Endodermal cell (in vitro differentiated cells): ENCODE measurements at regions not wholly inside any gene's neighbourhood (a gene's known extent, or its start where the extent isn't known, plus 50 kb on each side); places are given as distances from the start of the nearest gene placed in this dataset.
A peak's percentile ranks its signal among the peaks of the same experiment; 100 is the strongest.

Source experiments
- DNase-seq: peaks from one replicate; pipeline ENCODE4 v3.0.0-alpha.2; 2017
- H3K27ac ChIP-seq: 2 replicates; pipeline ENCODE4 v1.5.1; 2013; ENCODE audit warnings: mild to moderate bottlenecking, low read depth, low read length, moderate library complexity
- H3K27me3 ChIP-seq: 2 replicates; pipeline ENCODE4 v1.6.1; 2013; ENCODE audit warnings: mild to moderate bottlenecking, low read length, moderate library complexity; ENCODE audit not compliant: insufficient read depth, control insufficient read depth, poor library complexity, severe bottlenecking
- H3K36me3 ChIP-seq: 2 replicates; pipeline ENCODE4 v1.7.0; 2013; ENCODE audit warnings: mild to moderate bottlenecking, low read length, moderate library complexity; ENCODE audit not compliant: control insufficient read depth, insufficient read depth
- H3K4me1 ChIP-seq: one replicate; pipeline ENCODE4 v1.7.0; 2013; ENCODE audit warnings: low read length; ENCODE audit not compliant: control insufficient read depth, insufficient read depth
- H3K4me3 ChIP-seq: 2 replicates; pipeline ENCODE4 v1.5.1; 2013; ENCODE audit warnings: mild to moderate bottlenecking, low read length, moderate library complexity
- H3K9ac ChIP-seq: 2 replicates; pipeline ENCODE4 v1.6.1; 2013; ENCODE audit warnings: mild to moderate bottlenecking, low read length, moderate library complexity; ENCODE audit not compliant: poor library complexity, severe bottlenecking; ENCODE audit errors: extremely low read depth
- H3K9me3 ChIP-seq: 2 replicates; pipeline ENCODE4 v1.6.1; 2013; ENCODE audit warnings: mild to moderate bottlenecking, low read length, moderate library complexity; ENCODE audit not compliant: control insufficient read depth
- H3K27ac Mint-ChIP-seq: 2 replicates; pipeline ENCODE4 v1.8.0; 2020; ENCODE audit warnings: mixed read lengths
- H3K27me3 Mint-ChIP-seq: 2 replicates; pipeline ENCODE4 v1.8.0; 2021; ENCODE audit warnings: mild to moderate bottlenecking, mixed read lengths; ENCODE audit not compliant: insufficient read depth
- H3K36me3 Mint-ChIP-seq: 2 replicates; pipeline ENCODE4 v1.8.0; 2020; ENCODE audit warnings: low read depth, mixed read lengths
- H3K4me1 Mint-ChIP-seq: 2 replicates; pipeline ENCODE4 v1.8.0; 2020; ENCODE audit warnings: mixed read lengths
- H3K4me3 Mint-ChIP-seq: 2 replicates; pipeline ENCODE4 v1.8.0; 2020; ENCODE audit warnings: mild to moderate bottlenecking, moderate library complexity, mixed read lengths
- H3K9me3 Mint-ChIP-seq: 2 replicates; pipeline ENCODE4 v1.8.0; 2020; ENCODE audit warnings: mild to moderate bottlenecking, mixed read lengths
- WGBS, 2 experiments: methylation state at CpG; one replicate each; pipeline versions ENCODE4 v1.1.5 to v1.1.7; 2013; ENCODE audit warnings: missing lambda C conversion rate in 2 of 2, mixed read lengths in 1 of 2; ENCODE audit not compliant: insufficient coverage in 1 of 2, insufficient read length in 1 of 2; 5-methylcytosine and 5-hydroxymethylcytosine counted together
- TF ChIP-seq, protein P1 (sequence below): fragments of 200-600 bp; sonication (generic); conservative IDR thresholded peaks from 2 replicates; pipeline ENCODE4 v1.5.0; 2021; ENCODE audit warnings: antibody characterized with exemption, mild to moderate bottlenecking

DNA sequence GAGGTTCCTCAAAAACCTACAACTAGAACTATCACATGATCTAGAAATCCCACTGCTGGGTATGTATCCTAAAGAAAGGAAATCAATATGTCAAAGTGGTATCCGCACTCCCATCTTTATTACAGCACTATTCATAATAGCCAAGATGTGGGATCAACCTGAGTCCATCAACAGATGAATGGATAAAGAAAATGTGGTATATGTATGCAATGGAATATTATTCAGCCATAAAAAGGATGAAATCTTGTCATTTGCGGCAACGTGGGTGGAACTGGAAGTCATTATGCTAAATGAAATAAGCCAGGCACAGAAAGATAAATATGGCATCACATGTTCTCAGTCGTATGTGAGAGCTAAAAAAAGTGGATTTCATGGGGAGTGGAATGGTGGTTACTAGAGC, 77.5 kb upstream of the DIO3 start:
- Histone ChIP-seq H3K27ac (no peak overlapping the region), H3K4me3 (no peak overlapping the region), H3K27me3 (no peaks in the 10 kb centered on the region), H3K9me3 (peaks cover 42% of the 10 kb centered on the region), H3K9ac (no peak overlapping the region), H3K4me1 (no peaks in the 10 kb centered on the region), H3K36me3 (no peaks in the 10 kb centered on the region)
- WGBS, 2 experiments, result 87 to 96% methylated on average over 3 to 4 of the region's 4 CpGs
- Mint-ChIP-seq H3K36me3 (no peaks in the 10 kb centered on the region), H3K27me3 (peaks cover 7% of the 10 kb centered on the region), H3K4me1 (peaks cover 5% of the 10 kb centered on the region), H3K4me3 (no peak overlapping the region), H3K9me3 (peaks cover 42% of the 10 kb centered on the region), H3K27ac (no peak overlapping the region)
- no peak for DNase-seq
- TF ChIP-seq, protein P1, sequence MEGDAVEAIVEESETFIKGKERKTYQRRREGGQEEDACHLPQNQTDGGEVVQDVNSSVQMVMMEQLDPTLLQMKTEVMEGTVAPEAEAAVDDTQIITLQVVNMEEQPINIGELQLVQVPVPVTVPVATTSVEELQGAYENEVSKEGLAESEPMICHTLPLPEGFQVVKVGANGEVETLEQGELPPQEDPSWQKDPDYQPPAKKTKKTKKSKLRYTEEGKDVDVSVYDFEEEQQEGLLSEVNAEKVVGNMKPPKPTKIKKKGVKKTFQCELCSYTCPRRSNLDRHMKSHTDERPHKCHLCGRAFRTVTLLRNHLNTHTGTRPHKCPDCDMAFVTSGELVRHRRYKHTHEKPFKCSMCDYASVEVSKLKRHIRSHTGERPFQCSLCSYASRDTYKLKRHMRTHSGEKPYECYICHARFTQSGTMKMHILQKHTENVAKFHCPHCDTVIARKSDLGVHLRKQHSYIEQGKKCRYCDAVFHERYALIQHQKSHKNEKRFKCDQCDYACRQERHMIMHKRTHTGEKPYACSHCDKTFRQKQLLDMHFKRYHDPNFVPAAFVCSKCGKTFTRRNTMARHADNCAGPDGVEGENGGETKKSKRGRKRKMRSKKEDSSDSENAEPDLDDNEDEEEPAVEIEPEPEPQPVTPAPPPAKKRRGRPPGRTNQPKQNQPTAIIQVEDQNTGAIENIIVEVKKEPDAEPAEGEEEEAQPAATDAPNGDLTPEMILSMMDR, result no peak

DNA sequence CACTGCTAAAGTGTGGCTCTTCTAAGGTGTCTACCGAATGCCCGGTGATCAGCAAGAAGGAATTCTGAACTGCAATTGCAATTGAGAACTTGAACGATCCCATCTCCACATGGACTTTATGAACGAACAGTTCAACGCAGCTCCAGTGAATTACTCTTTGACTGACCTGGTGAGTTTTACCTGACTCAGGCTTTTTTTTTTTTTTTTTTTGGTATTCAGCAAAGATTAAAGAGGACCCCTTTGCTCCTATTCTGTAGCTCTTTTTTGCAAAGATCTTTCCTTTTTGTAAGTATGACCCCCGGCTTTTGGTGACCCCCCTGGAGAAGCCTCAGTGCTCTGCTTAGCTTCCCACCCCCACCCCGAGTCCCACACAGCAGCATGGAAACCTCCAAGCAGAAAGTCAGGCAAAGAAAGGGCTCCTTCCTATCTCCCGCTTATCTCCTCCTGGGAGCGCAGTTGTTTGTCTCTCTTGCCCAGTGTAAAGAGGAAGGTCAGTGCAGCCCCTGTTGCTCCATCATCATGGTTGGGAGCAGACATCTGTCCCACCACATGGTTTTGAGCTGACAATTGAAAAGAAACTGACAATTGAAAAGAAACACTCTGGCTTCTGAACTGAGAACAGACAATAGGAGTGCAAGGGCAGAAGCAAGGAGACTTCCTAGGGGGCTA, 72.1 kb upstream of the DIO3 start:
- no peak overlapping the region for H3K27ac ChIP-seq
- Mint-ChIP-seq H3K27me3 (peaks cover 10% of the 10 kb centered on the region), H3K36me3 (no peaks in the 10 kb centered on the region), H3K4me1 (peaks cover 2% of the 10 kb centered on the region), H3K27ac (no peak overlapping the region), H3K4me3 (no peak overlapping the region), H3K9me3 (peaks cover 34% of the 10 kb centered on the region)
- no peak overlapping the region for H3K4me3 ChIP-seq
- H3K9me3 ChIP-seq, result peaks cover 26% of the 10 kb centered on the region
- 88 to 93% methylated on average over 7 to 9 of the region's 9 CpGs for WGBS, 2 experiments
- H3K4me1 ChIP-seq, result no peaks in the 10 kb centered on the region
- TF ChIP-seq, protein P1, result no peak
- H3K36me3 ChIP-seq, result no peaks in the 10 kb centered on the region
- no peaks in the 10 kb centered on the region for H3K27me3 ChIP-seq
- no peak overlapping the region for H3K9ac ChIP-seq
- DNase-seq, result peak; percentile 15

DNA sequence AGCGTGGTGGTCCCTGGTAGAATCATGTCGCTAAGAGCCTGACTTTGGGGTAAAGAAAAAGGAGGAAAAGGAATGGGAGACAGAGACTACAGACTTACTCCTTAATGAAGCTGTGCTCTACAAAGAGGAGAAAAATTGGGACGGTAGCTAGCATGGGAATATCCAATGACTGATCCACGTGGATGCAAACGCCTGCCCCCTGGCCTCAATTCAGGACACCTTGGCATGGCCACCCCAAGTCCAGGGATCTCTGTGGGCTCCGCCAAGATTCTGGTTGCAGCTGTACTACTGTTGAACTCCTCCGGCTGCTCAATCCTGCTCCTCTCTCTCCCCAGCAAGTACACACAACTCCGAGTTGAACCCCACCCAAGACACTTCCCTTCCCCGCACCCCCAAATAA, 70.5 kb upstream of the DIO3 start:
- Histone ChIP-seq H3K4me1 (no peaks in the 10 kb centered on the region), H3K27ac (no peak overlapping the region), H3K4me3 (no peak overlapping the region), H3K9ac (no peak overlapping the region), H3K36me3 (no peaks in the 10 kb centered on the region), H3K9me3 (peaks cover 19% of the 10 kb centered on the region), H3K27me3 (no peaks in the 10 kb centered on the region)
- Mint-ChIP-seq H3K36me3 (no peaks in the 10 kb centered on the region), H3K4me3 (no peak overlapping the region), H3K9me3 (peaks cover 24% of the 10 kb centered on the region), H3K4me1 (peaks cover 3% of the 10 kb centered on the region), H3K27ac (no peak overlapping the region), H3K27me3 (peaks cover 10% of the 10 kb centered on the region)
- TF ChIP-seq, protein P1, result no peak
- WGBS, 2 experiments, result 81 to 91% methylated on average over 4 to 9 of the region's 9 CpGs
- DNase-seq, result peak; percentile 16
